NCI-H1417 (cell line): ENCODE measurements at regions not wholly inside any gene's neighbourhood (a gene's known extent, or its start where the extent isn't known, plus 50 kb on each side); places are given as distances from the start of the nearest gene placed in this dataset.

Experiments used
- DNase-seq, 3 experiments: peaks; one replicate each; lab custom pipeline; 2025; lab: John Stamatoyannopoulos, UW

- DNase-seq = no peak
These were observed 295.6 kb upstream of the RASGRP1 start for GRCh38 chr15:38860253-38860652.

GRCh38 chr15:38860674-38861073, 296.1 kb upstream of the RASGRP1 start:
- DNase-seq = no peak

- no peak for DNase-seq
These were observed 296.5 kb upstream of the RASGRP1 start for GRCh38 chr15:38861108-38861507.

GRCh38 chr15:38862099-38862498, 297.5 kb upstream of the RASGRP1 start:
- no peak for DNase-seq

- DNase-seq = no peak
These were observed 298.8 kb upstream of the RASGRP1 start for GRCh38 chr15:38863381-38863780.

- peak in 1 of 3 experiments; percentile 1 for DNase-seq
These were observed 299.5 kb upstream of the RASGRP1 start for GRCh38 chr15:38864122-38864521.

- DNase-seq = no peak
These were observed 300.4 kb upstream of the RASGRP1 start for GRCh38 chr15:38864827-38865581.

GRCh38 chr15:38867556-38867955, 302.9 kb upstream of the RASGRP1 start:
- no peak for DNase-seq

- no peak for DNase-seq
These were observed 303.9 kb upstream of the RASGRP1 start for GRCh38 chr15:38868326-38869114.

- DNase-seq = no peak
These were observed 307.0 kb upstream of the RASGRP1 start for GRCh38 chr15:38871638-38872037.

GRCh38 chr15:38872732-38873131, 308.1 kb upstream of the RASGRP1 start:
- no peak for DNase-seq

GRCh38 chr15:38873158-38873557, 308.5 kb upstream of the RASGRP1 start:
- no peak for DNase-seq

GRCh38 chr15:38874464-38874863, 309.9 kb upstream of the RASGRP1 start:
- DNase-seq = no peak

- DNase-seq = no peak
These were observed 311.6 kb upstream of the RASGRP1 start for GRCh38 chr15:38876211-38876610.

- DNase-seq = no peak
These were observed 312.0 kb upstream of the RASGRP1 start for GRCh38 chr15:38876621-38877020.

GRCh38 chr15:38877471-38877870, 312.9 kb upstream of the RASGRP1 start:
- no peak for DNase-seq

GRCh38 chr15:38878026-38878425, 313.4 kb upstream of the RASGRP1 start:
- no peak for DNase-seq

GRCh38 chr15:38878926-38879325, 314.3 kb upstream of the RASGRP1 start:
- DNase-seq = peak in 1 of 3 experiments; percentile 2

- no peak for DNase-seq
These were observed 315.4 kb upstream of the RASGRP1 start for GRCh38 chr15:38879909-38880471.

- no peak for DNase-seq
These were observed 317.6 kb upstream of the RASGRP1 start for GRCh38 chr15:38882221-38882620.

- no peak for DNase-seq
These were observed 319.4 kb upstream of the RASGRP1 start for GRCh38 chr15:38883987-38884386.

- no peak for DNase-seq
These were observed 320.4 kb upstream of the RASGRP1 start for GRCh38 chr15:38885001-38885400.

- DNase-seq = no peak
These were observed 320.9 kb upstream of the RASGRP1 start for GRCh38 chr15:38885471-38885952.
